Globus pallidus (tissue), 1 donor: ENCODE measurements at regions not wholly inside any gene's neighbourhood (a gene's known extent, or its start where the extent isn't known, plus 50 kb on each side); places are given as distances from the start of the nearest gene placed in this dataset.
A peak's percentile ranks its signal among the peaks of the same experiment; 100 is the strongest.

Source experiments
- DNase-seq: peaks from one replicate; pipeline ENCODE4 v3.0.0-alpha.2; 2015; ENCODE audit warnings: low spot score

- no peak for DNase-seq
Observed at GRCh38 chr6:23420659-23421350, 705.2 kb upstream of the NRSN1 start.

GRCh38 chr6:23424584-23424983 is 701.4 kb upstream of the NRSN1 start:
- no peak for DNase-seq

GRCh38 chr6:23435126-23435525 is 690.9 kb upstream of the NRSN1 start:
- no peak for DNase-seq

GRCh38 chr6:23435798-23436197 is 690.2 kb upstream of the NRSN1 start:
- no peak for DNase-seq

- no peak for DNase-seq
Observed at GRCh38 chr6:23441808-23442461, 684.1 kb upstream of the NRSN1 start.

- DNase-seq, result no peak
Observed at GRCh38 chr6:23445157-23445710, 680.8 kb upstream of the NRSN1 start.

GRCh38 chr6:23446469-23446967 is 679.5 kb upstream of the NRSN1 start:
- peak; percentile 72 for DNase-seq

GRCh38 chr6:23447731-23448130 is 678.3 kb upstream of the NRSN1 start:
- no peak for DNase-seq

GRCh38 chr6:23448281-23448680 is 677.7 kb upstream of the NRSN1 start:
- DNase-seq, result no peak

- DNase-seq, result no peak
Observed at GRCh38 chr6:23454080-23454976, 671.7 kb upstream of the NRSN1 start.

- DNase-seq, result no peak
Observed at GRCh38 chr6:23455754-23456153, 670.3 kb upstream of the NRSN1 start.

- no peak for DNase-seq
Observed at GRCh38 chr6:23456396-23456795, 669.6 kb upstream of the NRSN1 start.

GRCh38 chr6:23457321-23457720 is 668.7 kb upstream of the NRSN1 start:
- no peak for DNase-seq

- no peak for DNase-seq
Observed at GRCh38 chr6:23465912-23466311, 660.1 kb upstream of the NRSN1 start.

- no peak for DNase-seq
Observed at GRCh38 chr6:23477586-23477985, 648.4 kb upstream of the NRSN1 start.

- no peak for DNase-seq
Observed at GRCh38 chr6:23478312-23478711, 647.7 kb upstream of the NRSN1 start.

GRCh38 chr6:23483896-23484295 is 642.1 kb upstream of the NRSN1 start:
- no peak for DNase-seq

- DNase-seq, result no peak
Observed at GRCh38 chr6:23494367-23494766, 631.6 kb upstream of the NRSN1 start.

GRCh38 chr6:23498013-23498412 is 628.0 kb upstream of the NRSN1 start:
- DNase-seq, result no peak

GRCh38 chr6:23499549-23499948 is 626.5 kb upstream of the NRSN1 start:
- no peak for DNase-seq

GRCh38 chr6:23503173-23503572 is 622.8 kb upstream of the NRSN1 start:
- no peak for DNase-seq

GRCh38 chr6:23505026-23505425 is 621.0 kb upstream of the NRSN1 start:
- no peak for DNase-seq
